ENCODE measurements at regions not wholly inside any gene's neighbourhood (a gene's known extent, or its start where the extent isn't known, plus 50 kb on each side); places are given as distances from the start of the nearest gene placed in this dataset.

DNA sequence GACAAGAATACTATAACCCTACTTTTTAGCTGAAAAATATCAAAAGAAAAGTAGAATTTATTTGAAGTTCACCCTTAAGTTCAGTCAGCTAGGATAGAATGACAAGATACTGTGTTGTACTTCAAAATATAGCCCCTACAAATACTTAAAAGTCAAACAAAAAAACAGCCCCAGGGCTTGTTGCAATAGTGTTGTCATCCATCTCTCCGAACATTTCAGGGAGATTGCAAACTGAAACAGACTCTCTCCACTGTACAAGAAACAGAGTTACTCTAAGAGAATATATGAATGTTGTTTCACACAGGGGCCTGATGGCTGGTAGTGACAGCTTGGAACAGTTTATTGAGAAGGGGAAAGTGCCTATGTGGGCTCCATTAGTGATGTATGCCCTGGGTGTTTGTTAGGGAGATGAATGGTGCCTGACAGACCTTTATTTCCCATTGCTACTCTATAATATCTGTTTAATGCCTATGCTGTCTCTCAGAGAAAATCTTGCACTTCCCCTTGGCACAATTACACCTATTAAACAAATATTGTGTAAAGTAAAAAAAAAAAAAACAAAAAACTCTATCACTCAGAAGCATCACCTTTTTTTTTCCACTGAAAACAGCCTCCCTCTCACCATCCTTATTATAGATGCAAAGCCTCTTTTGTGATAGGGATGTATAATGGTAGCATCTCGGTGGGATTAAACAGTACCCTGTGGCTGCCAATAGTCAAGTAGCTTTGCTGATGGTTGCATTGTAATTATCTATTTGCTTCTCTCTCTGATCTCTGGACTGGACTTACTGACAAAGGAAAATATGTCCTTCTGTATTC is 506.3 kb upstream of the LUZP2 start:
- H3K9me3 ChIP-seq (ENCODE audit: insufficient read depth, low read depth, low read length), result no peaks in the 10 kb centered on the region
- no peak overlapping the region for H3K4me3 ChIP-seq (ENCODE audit: low read length)
- no peak overlapping the region for H3K27ac ChIP-seq (ENCODE audit: low read length)
- H3K4me1 ChIP-seq (ENCODE audit: insufficient read depth, low read length), result no peaks in the 10 kb centered on the region
- H3K9ac ChIP-seq (ENCODE audit: low read depth, low read length), result no peak overlapping the region
- no peaks in the 10 kb centered on the region for H3K27me3 ChIP-seq (ENCODE audit: insufficient read depth, low read length)
- H3K36me3 ChIP-seq (ENCODE audit: insufficient read depth, low read depth, low read length), result no peaks in the 10 kb centered on the region

DNA sequence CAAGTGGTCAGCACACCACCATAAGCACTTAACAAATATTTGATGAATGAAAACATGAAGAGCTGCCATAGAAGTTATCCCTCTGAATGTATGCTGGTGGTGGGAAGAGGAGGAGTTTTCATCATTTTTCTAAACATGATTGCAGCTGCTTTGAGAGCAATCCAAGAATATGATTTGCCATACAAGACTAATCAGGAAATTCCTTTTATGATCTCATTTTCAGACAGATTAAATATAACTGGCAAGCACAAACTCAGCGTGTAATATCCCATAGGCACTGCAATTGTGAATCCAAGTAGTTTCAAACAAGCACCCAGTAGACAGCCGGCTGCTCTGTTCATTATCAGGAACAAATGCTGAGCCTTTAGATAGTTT is 505.7 kb upstream of the LUZP2 start:
- H3K36me3 ChIP-seq (ENCODE audit: insufficient read depth, low read depth, low read length), result no peaks in the 10 kb centered on the region
- no peaks in the 10 kb centered on the region; the same call in 1 of the 2 replicates for H3K9me3 ChIP-seq (ENCODE audit: insufficient read depth, low read depth, low read length)
- H3K9ac ChIP-seq (ENCODE audit: low read depth, low read length), result no peak overlapping the region
- H3K27me3 ChIP-seq (ENCODE audit: insufficient read depth, low read length), result no peaks in the 10 kb centered on the region
- no peak overlapping the region for H3K27ac ChIP-seq (ENCODE audit: low read length)
- no peak overlapping the region for H3K4me3 ChIP-seq (ENCODE audit: low read length)
- no peaks in the 10 kb centered on the region for H3K4me1 ChIP-seq (ENCODE audit: insufficient read depth, low read length)

DNA sequence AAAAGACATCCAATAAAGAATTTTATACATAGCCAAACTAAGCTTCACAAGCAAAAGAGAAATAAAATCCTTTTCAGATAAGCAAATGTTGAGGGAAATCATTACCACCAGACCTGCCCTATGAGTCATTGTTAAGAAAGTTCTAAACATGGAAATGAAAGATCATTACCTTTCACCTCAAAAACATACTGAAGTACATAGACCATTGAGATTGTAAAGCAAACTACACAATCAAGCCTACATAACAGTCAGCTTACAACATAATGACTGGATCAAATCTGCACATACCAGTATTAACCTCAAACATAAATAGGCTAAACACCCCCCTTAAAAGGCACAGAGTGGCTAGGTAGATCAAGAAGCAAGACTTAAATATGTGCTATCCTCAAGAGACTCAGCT is 501.0 kb upstream of the LUZP2 start:
- Histone ChIP-seq H3K27ac (ENCODE audit: low read length) (no peak overlapping the region), H3K4me1 (ENCODE audit: insufficient read depth, low read length) (no peaks in the 10 kb centered on the region), H3K27me3 (ENCODE audit: insufficient read depth, low read length) (no peaks in the 10 kb centered on the region), H3K9ac (ENCODE audit: low read depth, low read length) (no peak overlapping the region), H3K4me3 (ENCODE audit: low read length) (no peak overlapping the region), H3K9me3 (ENCODE audit: insufficient read depth, low read depth, low read length) (peaks cover 4% of the 10 kb centered on the region; the same call in 1 of the 2 replicates), H3K36me3 (ENCODE audit: insufficient read depth, low read depth, low read length) (no peaks in the 10 kb centered on the region)

DNA sequence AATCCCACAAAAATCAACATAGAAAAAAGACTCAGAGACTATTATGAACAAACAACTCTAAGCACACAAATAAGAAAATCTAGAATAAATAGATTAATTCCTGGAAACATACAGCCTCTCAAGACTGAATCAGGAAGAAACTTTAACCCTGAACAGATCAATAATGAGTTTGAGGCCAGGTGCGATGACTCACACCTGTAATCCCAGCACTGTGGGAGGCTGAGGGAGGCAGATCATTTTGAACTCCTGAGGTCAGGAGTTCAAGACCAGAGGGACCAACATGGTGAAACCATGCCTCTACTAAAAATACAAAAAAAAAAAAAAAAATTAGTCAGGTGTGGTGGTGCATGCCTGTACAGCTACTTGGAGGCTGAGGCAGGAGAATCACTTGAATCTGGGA is 499.5 kb upstream of the LUZP2 start:
- Histone ChIP-seq H3K9ac (ENCODE audit: low read depth, low read length) (no peak overlapping the region), H3K4me3 (ENCODE audit: low read length) (no peak overlapping the region), H3K27me3 (ENCODE audit: insufficient read depth, low read length) (no peaks in the 10 kb centered on the region), H3K36me3 (ENCODE audit: insufficient read depth, low read depth, low read length) (no peaks in the 10 kb centered on the region), H3K4me1 (ENCODE audit: insufficient read depth, low read length) (no peaks in the 10 kb centered on the region), H3K9me3 (ENCODE audit: insufficient read depth, low read depth, low read length) (peaks cover 4% of the 10 kb centered on the region; the same call in 1 of the 2 replicates), H3K27ac (ENCODE audit: low read length) (no peak overlapping the region)

DNA sequence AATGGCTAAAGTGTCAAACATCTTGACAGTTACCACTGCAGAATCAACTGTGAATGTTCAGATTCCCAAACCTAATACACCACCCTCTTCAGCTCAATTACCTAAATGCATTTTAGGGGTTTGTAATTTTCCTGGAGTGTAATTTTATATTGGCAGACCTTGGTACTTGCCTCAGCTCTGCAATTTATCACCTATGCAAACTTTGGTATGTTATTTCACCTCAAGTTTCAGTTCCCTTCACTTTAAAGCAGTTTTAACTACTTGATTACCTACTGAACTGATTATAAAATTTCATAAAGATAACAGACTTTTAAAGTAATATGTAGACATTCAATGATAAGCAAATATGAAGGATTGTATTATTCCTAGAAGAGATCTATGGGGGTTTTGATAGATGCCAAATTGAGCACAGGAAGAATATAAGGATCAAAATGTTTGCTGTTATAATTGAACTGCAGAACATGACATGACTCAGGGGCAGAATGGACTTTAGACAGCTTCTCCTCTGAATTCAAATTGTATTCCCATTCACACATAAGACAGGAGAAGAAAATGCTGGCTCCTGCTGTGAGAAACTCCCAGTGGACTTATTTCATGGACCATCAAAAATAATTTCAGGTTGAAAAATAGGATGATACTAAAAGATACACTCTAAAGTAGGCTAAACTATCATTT is 491.5 kb upstream of the LUZP2 start:
- Histone ChIP-seq H3K4me3 (ENCODE audit: low read length) (no peak overlapping the region), H3K27ac (ENCODE audit: low read length) (no peak overlapping the region), H3K4me1 (ENCODE audit: insufficient read depth, low read length) (no peaks in the 10 kb centered on the region), H3K9me3 (ENCODE audit: insufficient read depth, low read depth, low read length) (no peaks in the 10 kb centered on the region), H3K9ac (ENCODE audit: low read depth, low read length) (no peak overlapping the region), H3K36me3 (ENCODE audit: insufficient read depth, low read depth, low read length) (no peaks in the 10 kb centered on the region), H3K27me3 (ENCODE audit: insufficient read depth, low read length) (no peaks in the 10 kb centered on the region)

DNA sequence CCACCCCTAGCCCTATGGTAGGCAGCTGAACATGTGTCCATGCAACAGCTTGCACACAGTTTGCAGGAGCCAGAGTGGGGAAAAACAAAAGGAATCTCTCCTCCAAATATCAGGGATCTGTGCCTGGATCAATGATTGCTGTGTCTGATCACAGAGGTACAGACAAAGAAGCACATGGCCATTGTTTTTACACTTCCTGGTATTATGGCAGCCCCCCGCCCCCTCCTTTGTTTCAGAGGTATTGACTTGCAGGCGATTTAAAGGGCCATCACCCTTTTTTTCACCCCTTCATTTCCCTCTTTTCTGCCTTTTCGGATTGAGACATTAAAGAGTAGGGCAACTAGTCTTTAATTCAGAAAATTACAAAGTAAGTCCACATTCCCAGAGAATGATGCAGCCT is 453.0 kb upstream of the LUZP2 start:
- Histone ChIP-seq H3K4me1 (ENCODE audit: insufficient read depth, low read length) (no peaks in the 10 kb centered on the region), H3K27ac (ENCODE audit: low read length) (no peak overlapping the region), H3K27me3 (ENCODE audit: insufficient read depth, low read length) (no peaks in the 10 kb centered on the region), H3K9me3 (ENCODE audit: insufficient read depth, low read depth, low read length) (peaks cover 10% of the 10 kb centered on the region), H3K4me3 (ENCODE audit: low read length) (no peak overlapping the region), H3K9ac (ENCODE audit: low read depth, low read length) (peak overlapping the region; percentile 35; the same call in 1 of the 2 replicates), H3K36me3 (ENCODE audit: insufficient read depth, low read depth, low read length) (no peaks in the 10 kb centered on the region)

DNA sequence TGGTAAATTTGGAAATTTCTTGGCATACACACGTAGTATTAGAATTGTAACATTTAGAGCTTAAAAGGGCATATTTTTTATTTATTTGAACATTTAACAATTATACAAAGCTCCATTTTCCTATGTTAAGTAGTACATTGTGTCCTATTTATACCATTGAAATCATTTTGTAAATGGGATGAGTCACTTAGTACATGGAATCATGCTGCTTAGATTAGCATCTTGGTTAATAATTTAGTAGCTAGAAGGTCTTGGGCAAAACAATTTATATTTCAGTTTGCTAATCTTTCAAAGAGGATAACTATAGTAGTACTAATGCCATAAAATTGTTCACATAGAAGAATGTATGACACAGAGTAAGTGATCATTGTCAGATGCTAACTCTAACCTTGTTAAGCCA is 450.1 kb upstream of the LUZP2 start:
- H3K9me3 ChIP-seq (ENCODE audit: insufficient read depth, low read depth, low read length), result peaks cover 10% of the 10 kb centered on the region
- H3K36me3 ChIP-seq (ENCODE audit: insufficient read depth, low read depth, low read length), result no peaks in the 10 kb centered on the region
- no peak overlapping the region for H3K4me3 ChIP-seq (ENCODE audit: low read length)
- no peaks in the 10 kb centered on the region for H3K4me1 ChIP-seq (ENCODE audit: insufficient read depth, low read length)
- no peak overlapping the region for H3K9ac ChIP-seq (ENCODE audit: low read depth, low read length)
- H3K27me3 ChIP-seq (ENCODE audit: insufficient read depth, low read length), result no peaks in the 10 kb centered on the region
- no peak overlapping the region for H3K27ac ChIP-seq (ENCODE audit: low read length)

DNA sequence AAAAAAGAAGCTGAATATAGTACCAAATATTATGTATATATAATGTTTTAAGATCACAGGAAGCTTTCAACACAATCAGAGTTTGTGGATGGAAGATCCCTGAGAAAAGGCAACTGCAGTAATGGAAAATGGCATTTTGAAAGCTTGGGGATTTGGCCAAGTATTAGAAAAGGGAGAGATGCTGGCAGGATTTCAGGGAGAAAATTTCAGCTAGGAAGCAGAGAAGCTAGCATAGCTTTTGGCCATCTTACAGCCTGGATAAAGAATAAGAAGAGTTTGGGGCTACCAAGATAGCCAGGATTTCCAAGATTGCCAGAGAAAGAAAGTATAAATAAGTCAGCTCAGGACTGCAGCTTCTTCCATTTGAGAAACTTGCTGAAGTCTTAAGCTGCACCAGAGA is 440.8 kb upstream of the LUZP2 start:
- H3K27me3 ChIP-seq (ENCODE audit: insufficient read depth, low read length), result no peaks in the 10 kb centered on the region
- H3K4me3 ChIP-seq (ENCODE audit: low read length), result no peak overlapping the region
- H3K36me3 ChIP-seq (ENCODE audit: insufficient read depth, low read depth, low read length), result no peaks in the 10 kb centered on the region
- no peaks in the 10 kb centered on the region for H3K4me1 ChIP-seq (ENCODE audit: insufficient read depth, low read length)
- H3K9me3 ChIP-seq (ENCODE audit: insufficient read depth, low read depth, low read length), result no peaks in the 10 kb centered on the region
- H3K9ac ChIP-seq (ENCODE audit: low read depth, low read length), result no peak overlapping the region
- H3K27ac ChIP-seq (ENCODE audit: low read length), result no peak overlapping the region

DNA sequence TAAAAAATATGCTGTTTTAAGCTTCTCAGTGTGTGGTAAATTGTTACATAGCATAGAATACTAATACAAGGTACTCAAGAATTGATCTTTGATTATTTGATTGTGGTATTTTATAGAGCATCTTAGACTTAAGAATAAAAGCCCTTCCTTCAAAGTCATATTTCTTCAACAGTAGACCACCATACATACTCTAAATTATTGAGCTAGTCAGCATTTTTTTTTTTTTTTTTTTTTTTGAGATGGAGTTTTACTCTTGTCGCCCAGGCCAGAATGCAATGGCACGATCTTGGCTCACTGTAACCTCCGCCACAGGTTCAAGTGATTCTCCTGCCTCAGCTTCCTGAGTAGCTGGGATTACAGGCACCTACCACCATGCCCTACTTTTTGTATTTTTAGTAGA is 436.7 kb upstream of the LUZP2 start:
- Histone ChIP-seq H3K9ac (ENCODE audit: low read depth, low read length) (no peak overlapping the region), H3K36me3 (ENCODE audit: insufficient read depth, low read depth, low read length) (no peaks in the 10 kb centered on the region), H3K4me3 (ENCODE audit: low read length) (no peak overlapping the region), H3K27ac (ENCODE audit: low read length) (no peak overlapping the region), H3K27me3 (ENCODE audit: insufficient read depth, low read length) (no peaks in the 10 kb centered on the region), H3K9me3 (ENCODE audit: insufficient read depth, low read depth, low read length) (no peaks in the 10 kb centered on the region), H3K4me1 (ENCODE audit: insufficient read depth, low read length) (no peaks in the 10 kb centered on the region)

DNA sequence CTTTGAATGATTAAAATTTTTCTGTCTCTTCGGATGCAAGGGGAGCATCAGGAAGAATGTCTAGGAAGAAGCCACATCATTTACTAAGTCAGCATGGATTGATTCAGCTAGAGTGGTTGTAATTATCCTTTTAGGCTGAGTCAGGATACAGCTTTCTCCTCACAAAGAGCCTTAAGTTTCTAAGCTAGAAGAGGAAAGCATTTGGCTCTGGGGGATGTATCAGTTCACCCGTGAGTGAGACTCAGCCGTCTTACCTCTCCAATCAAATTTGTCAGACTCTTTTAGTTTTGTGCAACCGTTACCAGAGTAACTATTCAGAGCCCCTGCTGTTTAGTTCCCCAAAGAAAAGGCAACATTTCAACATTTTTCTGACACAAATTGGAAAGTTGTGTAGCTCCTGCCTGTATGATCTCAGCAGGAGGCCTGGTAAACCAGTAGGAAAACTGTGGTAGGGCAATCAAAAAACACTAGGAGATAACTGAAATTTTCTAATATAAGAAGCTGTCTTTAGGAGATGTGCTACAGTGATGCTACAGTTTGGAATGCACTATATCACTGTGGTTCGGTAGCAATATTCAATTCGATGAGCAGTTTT is 432.4 kb upstream of the LUZP2 start:
- no peaks in the 10 kb centered on the region for H3K36me3 ChIP-seq (ENCODE audit: insufficient read depth, low read depth, low read length)
- H3K27ac ChIP-seq (ENCODE audit: low read length), result no peak overlapping the region
- no peak overlapping the region for H3K4me3 ChIP-seq (ENCODE audit: low read length)
- H3K4me1 ChIP-seq (ENCODE audit: insufficient read depth, low read length), result no peaks in the 10 kb centered on the region; the same call in 1 of the 2 replicates
- no peaks in the 10 kb centered on the region for H3K9me3 ChIP-seq (ENCODE audit: insufficient read depth, low read depth, low read length)
- no peaks in the 10 kb centered on the region for H3K27me3 ChIP-seq (ENCODE audit: insufficient read depth, low read length)
- no peak overlapping the region for H3K9ac ChIP-seq (ENCODE audit: low read depth, low read length)

DNA sequence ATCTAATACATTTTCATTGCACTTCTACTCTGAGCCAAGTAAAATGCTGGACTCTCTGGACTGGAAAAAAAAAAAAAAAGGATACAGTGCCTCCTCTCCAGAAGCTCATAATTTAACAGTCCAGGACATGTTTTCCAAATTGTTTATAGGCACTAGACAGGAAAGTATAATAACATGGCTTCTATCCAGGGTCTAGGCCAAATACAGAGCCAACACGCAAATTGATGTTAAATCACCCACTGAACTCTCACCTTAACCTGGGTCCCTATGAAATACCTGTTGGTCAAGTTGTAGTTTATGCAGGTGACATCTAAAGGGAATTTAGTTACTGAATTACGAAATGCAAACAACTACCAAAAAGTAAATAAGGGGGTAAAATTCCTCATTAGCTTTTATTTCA is 428.7 kb upstream of the LUZP2 start:
- Histone ChIP-seq H3K9ac (ENCODE audit: low read depth, low read length) (no peak overlapping the region), H3K27ac (ENCODE audit: low read length) (no peak overlapping the region), H3K9me3 (ENCODE audit: insufficient read depth, low read depth, low read length) (no peaks in the 10 kb centered on the region), H3K4me3 (ENCODE audit: low read length) (no peak overlapping the region), H3K27me3 (ENCODE audit: insufficient read depth, low read length) (no peaks in the 10 kb centered on the region), H3K4me1 (ENCODE audit: insufficient read depth, low read length) (no peaks in the 10 kb centered on the region; the same call in 1 of the 2 replicates), H3K36me3 (ENCODE audit: insufficient read depth, low read depth, low read length) (no peaks in the 10 kb centered on the region)

DNA sequence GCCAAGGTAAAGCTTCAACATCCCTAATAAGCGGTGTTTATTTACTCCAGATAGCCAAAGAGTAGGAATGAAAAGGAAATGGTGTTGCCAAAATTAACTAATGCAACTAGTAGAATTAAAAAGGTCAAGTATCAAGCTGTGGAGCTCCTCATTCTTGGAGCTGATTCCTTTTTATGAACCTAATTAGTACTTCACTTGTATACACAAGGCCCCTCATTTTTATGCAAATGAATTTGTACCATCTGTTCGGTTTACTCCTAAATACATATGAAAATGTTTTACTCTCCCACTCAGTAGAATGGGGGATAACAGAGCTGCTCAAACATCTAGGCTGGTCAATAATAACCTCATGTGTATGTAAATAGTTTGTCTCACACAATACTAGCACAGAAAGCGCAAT is 426.4 kb upstream of the LUZP2 start:
- Histone ChIP-seq H3K9me3 (ENCODE audit: insufficient read depth, low read depth, low read length) (no peaks in the 10 kb centered on the region), H3K9ac (ENCODE audit: low read depth, low read length) (no peak overlapping the region), H3K4me1 (ENCODE audit: insufficient read depth, low read length) (no peaks in the 10 kb centered on the region; the same call in 1 of the 2 replicates), H3K27me3 (ENCODE audit: insufficient read depth, low read length) (no peaks in the 10 kb centered on the region), H3K4me3 (ENCODE audit: low read length) (no peak overlapping the region), H3K27ac (ENCODE audit: low read length) (no peak overlapping the region), H3K36me3 (ENCODE audit: insufficient read depth, low read depth, low read length) (no peaks in the 10 kb centered on the region)
